Small intestine (tissue), 7 donors: ENCODE measurements at regions not wholly inside any gene's neighbourhood (a gene's known extent, or its start where the extent isn't known, plus 50 kb on each side); places are given as distances from the start of the nearest gene placed in this dataset.

ENCODE experiments used
- DNase-seq, 2 donors: peaks; one replicate each; pipeline versions ENCODE4 v3.0.0 to v3.0.0-alpha.2; 2013
- FAIRE-seq: peaks from 2 replicates; lab custom pipeline; 2012; peaks lifted over from hg19 to GRCh38; lab: Jason Lieb, UNC
- H3K27ac ChIP-seq, 3 donors: one replicate each; pipeline ENCODE4 v1.5.1; 2013; ENCODE audit warnings: low read length in 2 of 3, mild to moderate bottlenecking in 2 of 3, control low read depth in 1 of 3, inconsistent platforms in 1 of 3, low read depth in 1 of 3, moderate library complexity in 1 of 3
- H3K27me3 ChIP-seq, 3 donors: one replicate each; pipeline ENCODE4 v1.6.1; 2013; ENCODE audit warnings: low read length in 3 of 3, inconsistent platforms in 1 of 3; ENCODE audit not compliant: control insufficient read depth in 3 of 3, insufficient read depth in 3 of 3
- H3K36me3 ChIP-seq, 3 donors: one replicate each; pipeline ENCODE4 v1.6.1; 2013; ENCODE audit warnings: low read length in 3 of 3, inconsistent platforms in 1 of 3, low read depth in 1 of 3, mild to moderate bottlenecking in 1 of 3, moderate library complexity in 1 of 3; ENCODE audit not compliant: control insufficient read depth in 3 of 3, insufficient read depth in 2 of 3
- H3K4me1 ChIP-seq, 3 donors: one replicate each; pipeline ENCODE4 v1.6.1; 2013; ENCODE audit warnings: low read length in 2 of 3, inconsistent platforms in 1 of 3, low read depth in 1 of 3, mild to moderate bottlenecking in 1 of 3, moderate library complexity in 1 of 3; ENCODE audit not compliant: control insufficient read depth in 3 of 3, insufficient read depth in 2 of 3
- H3K4me3 ChIP-seq, 3 donors: one replicate each; pipeline ENCODE4 v1.5.1; 2013; ENCODE audit warnings: low read length in 3 of 3, control low read depth in 1 of 3, inconsistent platforms in 1 of 3, low read depth in 1 of 3, mild to moderate bottlenecking in 1 of 3, moderate library complexity in 1 of 3
- H3K9me3 ChIP-seq, 2 donors: one replicate each; pipeline ENCODE4 v1.6.1; 2013; ENCODE audit warnings: low read depth in 1 of 2, low read length in 1 of 2; ENCODE audit not compliant: control insufficient read depth in 2 of 2, insufficient read depth in 1 of 2
- WGBS, 3 donors: extraction: QIAGEN DNeasy Blood & Tissue Kit; methylation state at CpG; one replicate each; pipeline ENCODE4 v1.1.7; 2013; 5-methylcytosine and 5-hydroxymethylcytosine counted together
- donor health status: healthy with polysubstance abuse.
- donor health status: control.
- donor health status: control.
- donor health status: Bipolar disorder and iron deficiency.
- donor health status: healthy.

DNA sequence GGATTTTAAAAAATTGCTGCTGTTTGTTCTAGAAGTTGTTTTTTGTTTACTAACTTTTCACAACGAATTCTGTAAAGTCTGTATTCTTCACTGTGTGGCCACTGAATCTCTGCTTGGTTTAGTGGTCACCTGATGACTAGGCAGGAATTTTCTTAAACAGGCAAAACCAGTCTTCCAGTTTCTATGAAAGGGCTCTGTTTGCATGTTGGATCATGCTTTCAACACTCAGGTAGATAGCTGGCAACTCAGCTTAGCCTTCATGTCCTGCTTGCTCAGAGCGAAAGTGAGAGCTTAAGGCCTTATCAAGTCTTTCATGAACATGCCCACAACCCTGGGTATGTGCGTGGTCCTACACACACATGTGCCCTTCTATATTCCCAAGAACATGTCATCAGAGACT lies 52.4 kb upstream of the CCDC190 start:
- peaks cover 0 to 3% (median 0%) of the 10 kb centered on the region in 3 donors for H3K4me1 ChIP-seq
- no peak overlapping the region for H3K27ac ChIP-seq
- H3K27me3 ChIP-seq, result no peaks in the 10 kb centered on the region
- no peak for DNase-seq
- H3K9me3 ChIP-seq, result peaks cover 0 to 12% of the 10 kb centered on the region in 2 donors
- no peak for FAIRE-seq
- no peak overlapping the region for H3K4me3 ChIP-seq
- H3K36me3 ChIP-seq, result no peaks in the 10 kb centered on the region
- WGBS, 3 donors, result 61 to 78% (median 63%) methylated on average over 3 of the region's 3 CpGs

DNA sequence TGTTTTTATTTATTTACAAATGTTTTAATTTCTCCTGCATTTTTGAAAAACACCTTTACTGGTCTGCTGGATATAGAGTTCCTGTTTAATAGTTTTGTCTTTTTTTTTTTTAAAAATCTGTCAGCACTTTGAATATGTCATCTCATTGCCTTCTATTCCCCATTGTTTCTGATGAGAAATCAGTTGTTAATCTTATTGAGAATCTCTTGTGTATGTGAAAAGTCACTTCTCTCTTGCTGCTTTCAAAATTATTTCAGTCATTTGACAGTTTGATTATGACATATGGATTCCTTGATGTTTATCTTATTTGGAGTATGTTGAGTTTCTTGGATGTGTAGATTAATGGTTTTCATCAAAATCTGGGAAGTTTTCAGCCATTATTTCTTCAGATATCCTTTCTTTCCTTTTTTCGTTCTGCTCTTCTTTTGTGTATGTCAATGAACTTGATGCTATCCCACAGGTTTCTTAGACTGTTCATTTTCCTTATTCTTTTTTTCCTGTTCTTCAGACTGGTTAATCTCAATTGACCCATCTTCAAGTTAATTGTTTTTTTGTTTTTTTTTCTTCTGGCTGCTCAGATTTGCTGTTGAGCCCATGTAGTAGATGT lies 51.2 kb upstream of the CCDC190 start:
- Histone ChIP-seq H3K36me3 (no peaks in the 10 kb centered on the region), H3K4me1 (no peaks in the 10 kb centered on the region), H3K4me3 (no peak overlapping the region), H3K27ac (no peak overlapping the region), H3K9me3 (peaks cover 0 to 12% of the 10 kb centered on the region in 2 donors), H3K27me3 (no peaks in the 10 kb centered on the region)
- FAIRE-seq (no peak), DNase-seq (no peak)
- WGBS, 3 donors, result 79 to 96% (median 88%) methylated on average over 1 of the region's 1 CpG
